MV-4-11 (cell line): ENCODE measurements at regions not wholly inside any gene's neighbourhood (a gene's known extent, or its start where the extent isn't known, plus 50 kb on each side); places are given as distances from the start of the nearest gene placed in this dataset.

Source experiments
- DNase-seq: peaks from one replicate; lab custom pipeline; 2025; lab: John Stamatoyannopoulos, UW

DNA sequence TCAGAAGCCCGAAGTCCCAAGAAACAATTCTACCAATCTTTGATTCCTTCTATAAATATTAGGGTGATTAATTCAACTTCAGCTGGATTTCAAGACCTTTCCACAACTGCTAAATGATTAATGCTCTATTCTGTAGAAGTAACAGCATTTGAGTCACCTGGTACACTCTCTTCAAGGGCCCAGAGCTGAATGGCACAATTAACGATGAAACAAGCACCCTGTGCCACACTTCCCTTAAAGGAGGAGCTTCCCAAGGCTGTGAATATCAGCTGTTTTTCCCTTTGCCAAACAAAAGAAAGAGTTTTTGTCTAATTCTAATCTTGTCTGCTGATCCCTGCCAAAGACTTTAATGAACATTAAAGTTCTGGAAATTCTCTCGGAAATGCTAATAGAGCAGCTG lies 56.0 kb downstream of the BOD1L2 start:
- no peak for DNase-seq

DNA sequence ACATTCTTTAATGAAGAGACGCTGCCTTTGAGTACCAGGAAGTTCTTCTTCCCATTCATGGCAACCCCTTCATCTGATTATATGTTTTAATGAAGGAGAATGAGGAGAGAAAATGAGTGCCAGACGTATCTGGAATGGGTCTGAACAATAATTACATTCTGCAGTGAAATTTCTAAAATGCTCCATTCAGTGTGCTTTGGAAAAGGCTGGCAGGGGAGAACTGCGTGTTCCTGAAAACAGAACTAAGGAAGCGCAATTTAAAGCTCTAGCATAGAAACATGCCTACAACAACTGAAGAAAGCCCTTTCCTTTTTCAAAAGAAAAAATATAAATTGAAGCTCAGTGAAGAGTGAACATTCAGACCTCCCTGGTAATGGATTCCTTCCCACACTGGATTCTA lies 58.8 kb downstream of the BOD1L2 start:
- no peak for DNase-seq

DNA sequence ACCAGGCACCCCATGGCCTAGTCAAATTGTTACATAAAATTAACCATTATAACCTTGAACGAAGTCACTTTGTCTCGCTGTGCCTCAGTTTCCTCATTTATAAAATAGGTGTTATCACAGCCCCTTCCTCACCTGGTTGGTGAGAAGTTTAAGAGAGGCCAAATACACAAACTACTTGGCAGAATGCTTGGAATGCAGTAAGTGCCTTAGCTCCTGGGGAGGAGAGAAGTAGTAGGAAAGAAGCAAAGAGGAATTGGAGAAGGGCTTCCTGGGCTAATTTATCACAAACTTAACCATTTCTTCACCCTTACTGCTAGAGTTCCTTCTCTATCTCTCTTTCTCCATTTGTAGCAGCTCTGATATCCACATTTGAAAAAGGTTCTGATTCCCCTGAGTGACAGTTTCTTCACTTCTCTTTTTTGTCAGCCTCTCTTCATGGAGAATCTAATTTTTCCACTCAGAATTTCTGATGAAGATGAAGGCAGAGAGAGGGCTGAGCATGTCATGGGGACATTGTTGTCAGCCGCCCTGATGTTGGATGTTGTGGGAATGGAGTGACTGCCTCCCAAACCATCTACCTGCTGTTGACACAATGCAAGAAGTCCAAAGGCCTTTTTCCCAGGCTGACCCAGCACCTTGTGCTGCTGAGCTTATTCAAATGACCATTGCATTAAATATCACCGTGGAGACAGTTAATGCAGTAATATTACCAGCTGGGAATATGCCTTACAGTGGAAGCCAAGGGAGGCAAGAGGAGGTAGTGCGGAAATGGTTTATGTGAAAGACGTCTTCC lies 60.4 kb downstream of the BOD1L2 start:
- no peak for DNase-seq

DNA sequence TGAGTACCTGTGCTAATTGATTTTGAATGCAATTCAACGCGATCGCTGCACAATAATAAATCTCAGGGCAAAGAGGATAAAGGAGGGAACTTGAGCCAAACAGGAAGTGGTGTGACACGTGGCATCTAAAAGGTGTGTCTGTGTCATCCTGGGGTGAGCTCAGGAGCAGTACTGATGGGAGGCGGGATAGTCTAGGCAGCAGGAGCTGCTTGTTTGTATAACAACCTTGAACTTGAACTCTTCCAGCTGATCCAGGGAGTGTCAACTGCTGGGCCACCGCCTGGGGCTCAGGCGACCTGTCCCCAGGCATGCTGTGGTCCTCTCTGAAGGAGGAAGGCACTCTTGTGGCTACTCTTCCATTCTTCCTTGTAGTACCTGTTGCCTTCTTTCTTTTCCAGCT lies 61.2 kb downstream of the BOD1L2 start:
- no peak for DNase-seq

DNA sequence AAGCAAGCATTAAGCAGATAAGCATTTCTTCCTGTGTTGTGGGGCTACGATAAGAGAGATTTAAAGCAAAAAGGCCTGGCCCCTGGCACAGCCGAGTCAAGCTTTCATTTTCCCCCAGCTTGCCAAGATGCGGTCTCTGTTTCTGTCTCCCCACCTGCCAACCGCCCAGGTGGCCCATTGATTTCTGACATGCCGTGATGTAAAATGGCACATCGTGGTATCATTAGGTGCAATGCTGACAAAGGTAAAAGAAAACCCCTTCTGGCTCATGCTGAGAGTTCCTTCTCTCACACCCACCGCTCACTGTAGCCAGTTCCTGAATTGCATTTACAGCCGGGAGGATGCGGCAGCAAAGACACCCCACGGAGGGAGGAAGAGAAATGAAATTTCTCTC lies 62.8 kb downstream of the BOD1L2 start:
- peak; percentile 38 for DNase-seq

DNA sequence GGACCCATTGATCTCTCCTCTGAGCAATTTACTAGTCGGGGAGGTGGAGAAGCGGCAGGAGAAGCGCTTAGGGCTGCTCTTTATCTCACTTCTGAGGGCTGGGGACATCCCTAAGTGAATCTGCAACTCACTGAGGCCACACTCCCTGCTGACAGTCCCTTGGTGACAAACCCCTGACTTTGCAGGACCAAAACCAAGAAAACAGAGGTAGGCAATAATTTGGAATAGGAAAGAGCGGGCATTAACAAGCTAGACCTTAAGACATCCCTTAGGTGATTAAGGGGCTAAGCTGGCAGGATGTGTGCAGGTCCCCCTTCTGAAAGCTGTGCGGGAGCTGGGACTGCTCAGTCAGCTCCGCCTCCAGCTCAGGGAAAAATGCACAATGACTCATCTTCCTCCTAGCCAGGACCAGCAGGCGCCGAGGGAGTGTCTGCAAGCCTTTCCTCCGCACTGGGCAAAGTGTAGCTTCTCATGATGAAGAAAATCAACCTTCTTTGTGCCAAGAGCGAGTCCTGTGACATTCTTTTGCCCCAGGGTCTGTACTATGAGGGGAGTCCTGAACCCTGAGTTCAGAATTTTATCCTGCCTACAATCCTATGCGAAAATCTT lies 63.3 kb downstream of the BOD1L2 start:
- DNase-seq = peak; percentile 36

DNA sequence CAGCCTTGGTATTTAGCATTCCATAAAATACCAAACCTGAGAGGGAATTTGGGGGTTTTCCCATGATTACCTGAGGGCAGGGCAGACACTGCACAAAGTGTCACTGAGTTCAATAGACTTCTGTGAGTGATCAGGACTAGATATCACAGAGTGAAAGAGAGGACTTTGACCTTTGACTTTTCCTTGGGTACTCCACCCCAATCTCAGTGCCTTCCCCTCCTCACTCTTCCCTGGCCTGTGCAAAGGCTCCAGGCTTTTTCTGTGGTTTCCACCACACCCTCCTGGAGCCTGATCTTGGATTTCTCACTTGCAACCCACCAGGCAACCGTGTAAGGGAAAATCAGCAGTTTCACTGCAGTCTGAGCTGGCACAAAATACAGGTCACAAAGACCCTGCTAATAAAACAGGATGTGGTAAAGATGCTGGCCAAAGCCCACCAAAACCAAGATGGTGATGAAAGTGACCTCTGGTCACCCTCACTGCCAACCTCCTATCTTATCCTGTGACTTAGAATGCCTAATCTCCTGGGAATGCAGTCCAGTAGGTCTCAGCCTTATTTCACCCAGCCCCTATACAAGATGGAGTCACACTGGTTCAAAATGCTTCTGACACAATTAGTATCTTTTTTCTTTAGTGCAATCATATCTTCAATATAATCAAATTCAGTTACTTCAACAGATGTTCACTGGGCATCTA lies 64.0 kb downstream of the BOD1L2 start:
- DNase-seq = no peak

DNA sequence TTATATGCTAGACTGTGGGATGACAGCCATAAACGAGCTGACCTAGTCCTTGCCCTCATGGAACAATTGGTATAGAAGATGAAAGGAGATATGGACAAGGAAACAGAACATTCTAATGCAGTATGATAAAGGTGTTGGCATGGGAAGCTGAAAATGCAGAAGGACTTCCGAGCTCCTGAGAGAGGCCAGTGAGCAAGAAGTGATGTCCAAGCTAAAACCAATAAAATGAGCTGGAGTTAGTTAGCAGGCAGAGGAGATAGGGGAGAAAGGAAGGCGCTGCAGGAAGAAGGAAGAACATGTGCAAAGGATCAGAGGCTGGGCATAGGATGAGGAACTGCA lies 64.5 kb downstream of the BOD1L2 start:
- DNase-seq = no peak

DNA sequence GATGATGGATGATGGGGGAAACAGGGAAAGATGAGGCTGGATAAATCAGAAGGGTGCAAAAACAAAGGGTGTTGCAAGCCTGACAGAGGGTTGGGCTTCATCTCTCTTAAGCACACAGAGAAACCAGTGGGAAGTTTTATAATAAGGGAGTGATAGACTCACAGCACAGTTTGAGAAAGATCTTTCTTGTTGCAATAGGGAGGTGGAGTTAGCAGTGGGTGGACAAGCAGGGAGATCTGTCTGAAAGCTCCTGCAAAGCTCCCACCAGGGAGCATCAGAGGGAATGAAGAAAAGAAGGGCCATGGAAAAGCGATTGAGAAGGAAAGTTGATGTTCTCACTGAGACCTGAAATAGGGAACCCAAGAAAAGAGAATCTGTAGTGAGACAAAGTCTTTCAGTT lies 64.9 kb downstream of the BOD1L2 start:
- DNase-seq = no peak

DNA sequence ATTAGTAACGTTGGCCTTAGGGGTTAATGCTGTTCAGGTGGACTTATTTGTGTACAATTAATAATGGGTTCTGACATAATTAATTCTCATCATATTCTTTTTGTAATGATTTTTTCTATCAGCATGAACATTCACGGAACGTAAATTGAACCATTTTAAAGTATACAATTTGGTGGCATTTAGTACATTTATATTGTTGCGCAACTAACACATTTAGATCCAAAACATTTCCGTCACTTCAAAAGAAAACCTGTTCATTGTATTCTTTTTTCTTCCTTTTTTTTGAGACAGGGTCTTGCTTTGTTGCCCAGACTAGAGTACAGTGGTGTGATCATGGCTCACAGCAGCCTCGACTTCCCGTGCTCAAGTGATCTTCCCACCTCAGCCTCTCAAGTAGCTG lies 65.8 kb downstream of the BOD1L2 start:
- no peak for DNase-seq

DNA sequence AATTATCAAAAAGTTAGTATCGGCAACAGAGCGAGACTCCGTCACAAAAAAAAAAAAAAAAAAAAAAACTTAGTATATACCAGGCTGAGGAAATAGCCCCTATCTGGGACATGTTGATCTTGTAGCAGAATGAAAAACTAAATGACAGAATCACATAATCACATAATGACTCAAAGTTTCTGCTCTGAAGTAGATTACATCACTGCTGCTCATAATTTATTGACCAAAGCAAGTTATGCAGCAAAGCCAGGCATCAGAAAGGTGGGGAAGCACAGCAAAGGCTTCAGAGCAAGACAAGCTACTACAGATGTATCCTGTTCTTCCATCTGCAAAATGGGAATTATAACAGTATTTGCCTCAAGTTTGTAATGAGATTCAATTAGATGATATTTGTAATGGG lies 68.1 kb downstream of the BOD1L2 start:
- DNase-seq = no peak

DNA sequence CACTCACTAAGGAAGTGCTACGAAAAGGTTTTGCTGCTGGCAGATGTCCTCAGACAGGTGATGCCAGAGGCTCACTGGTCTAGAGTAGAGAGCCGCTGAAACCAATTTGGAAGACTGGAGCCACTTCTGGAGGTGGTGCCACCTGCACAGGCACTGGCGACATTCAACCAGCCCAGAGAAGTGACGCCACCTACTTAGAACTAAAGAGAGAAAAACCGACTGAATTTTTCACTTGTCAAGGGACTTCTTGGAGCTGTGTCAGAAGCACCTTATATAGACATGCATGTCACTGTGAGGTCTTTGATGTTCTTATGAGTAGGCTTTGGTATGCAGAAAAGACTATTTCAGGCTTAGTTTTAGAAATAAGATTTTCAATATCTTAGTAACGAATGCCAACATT lies 71.4 kb downstream of the BOD1L2 start:
- DNase-seq = no peak

DNA sequence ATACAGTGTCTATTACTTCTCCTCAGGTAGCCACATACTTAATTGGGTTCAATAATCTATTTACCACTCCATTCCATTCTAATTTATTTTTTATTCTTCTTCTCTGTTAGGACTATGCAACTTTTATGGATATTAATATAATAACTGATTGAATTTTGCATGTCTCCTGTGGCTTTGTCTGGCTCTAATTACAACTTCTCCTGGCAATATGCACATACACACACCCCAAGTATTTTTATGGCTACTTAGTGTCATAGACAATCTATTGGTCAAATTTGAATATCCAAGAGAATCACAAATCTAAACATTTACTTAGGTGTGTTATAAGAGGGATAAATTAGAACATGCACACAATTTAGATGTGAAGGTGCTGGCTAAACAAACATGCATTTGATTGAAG lies 73.1 kb downstream of the BOD1L2 start:
- DNase-seq = no peak

DNA sequence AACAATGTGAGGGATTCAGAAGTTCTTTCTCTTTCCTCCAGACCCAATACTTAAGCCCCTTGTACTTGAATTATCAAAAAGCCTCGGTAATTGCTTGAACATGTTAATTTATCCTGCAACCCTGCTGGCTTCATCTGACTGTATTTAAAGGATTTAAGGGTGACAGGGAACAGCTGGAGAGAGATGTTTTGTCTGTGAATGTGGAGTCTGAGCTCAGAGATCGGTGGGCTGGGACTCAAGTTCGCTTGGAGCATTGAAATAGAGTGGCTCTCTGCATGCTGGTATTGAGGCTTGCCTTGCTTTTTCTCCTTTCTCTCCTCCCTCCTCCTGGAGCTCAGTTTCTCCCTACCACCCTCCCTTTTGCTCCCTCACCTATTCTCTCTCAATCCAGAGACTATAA lies 73.6 kb downstream of the BOD1L2 start:
- no peak for DNase-seq

DNA sequence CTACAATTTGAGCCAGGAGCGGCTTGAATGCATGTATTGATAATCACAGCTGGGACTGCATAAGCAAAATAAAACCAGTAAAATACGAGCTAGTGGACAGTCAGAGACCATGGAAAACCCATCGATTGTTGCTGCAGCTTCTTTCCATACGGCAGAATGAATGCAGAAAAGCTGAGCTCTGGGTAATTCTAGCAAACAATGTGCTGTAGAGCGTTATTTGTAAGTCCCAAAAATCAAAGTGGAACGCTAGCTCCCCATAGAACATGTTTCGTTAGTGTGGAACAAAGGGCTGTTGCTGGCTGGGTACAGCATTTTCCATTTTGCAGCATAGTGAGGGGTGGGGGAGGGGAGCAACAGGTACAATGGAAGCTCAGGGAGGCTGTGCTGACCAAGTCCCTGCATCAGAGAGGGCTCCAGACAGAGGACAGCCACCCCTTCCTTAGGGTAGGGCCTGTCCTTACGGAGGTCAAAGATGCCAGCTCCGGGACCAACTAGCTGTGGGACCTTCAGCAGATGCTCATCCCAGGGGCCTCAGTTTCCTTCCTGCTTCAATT lies 74.1 kb downstream of the BOD1L2 start:
- DNase-seq = no peak

DNA sequence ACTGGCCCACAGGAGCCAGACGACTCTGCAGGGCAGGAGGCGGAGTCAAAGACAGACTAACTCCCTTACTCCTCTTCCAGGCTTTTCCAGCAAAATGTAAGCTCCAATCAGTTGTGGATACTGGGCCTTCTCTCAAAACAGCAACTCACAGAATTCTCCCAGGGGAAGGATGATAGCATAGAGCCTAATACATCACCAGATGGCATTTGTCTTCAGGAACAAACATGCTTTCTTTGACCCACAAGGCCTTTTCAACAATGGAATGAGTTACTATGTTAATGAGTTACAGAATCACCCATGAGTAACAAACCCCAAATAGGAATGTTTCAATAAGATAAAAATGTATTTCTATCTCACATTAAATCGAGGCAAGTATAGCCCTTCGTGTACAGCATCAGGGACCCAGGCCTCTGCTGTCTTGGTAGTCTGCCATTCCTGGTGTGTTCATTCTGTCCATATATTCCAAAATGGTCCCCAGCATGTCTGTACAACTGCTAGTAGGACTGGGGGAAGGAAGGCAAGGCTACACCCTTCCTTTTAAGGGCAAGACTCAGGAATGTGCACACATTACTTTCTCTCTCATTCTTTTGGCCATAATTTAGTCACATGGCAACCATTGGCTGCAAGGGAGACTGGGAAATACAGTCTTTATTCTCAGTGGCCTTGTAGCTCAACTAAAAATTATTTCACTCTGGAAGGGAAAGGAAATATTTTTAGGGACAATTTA lies 76.4 kb downstream of the BOD1L2 start:
- DNase-seq = no peak

DNA sequence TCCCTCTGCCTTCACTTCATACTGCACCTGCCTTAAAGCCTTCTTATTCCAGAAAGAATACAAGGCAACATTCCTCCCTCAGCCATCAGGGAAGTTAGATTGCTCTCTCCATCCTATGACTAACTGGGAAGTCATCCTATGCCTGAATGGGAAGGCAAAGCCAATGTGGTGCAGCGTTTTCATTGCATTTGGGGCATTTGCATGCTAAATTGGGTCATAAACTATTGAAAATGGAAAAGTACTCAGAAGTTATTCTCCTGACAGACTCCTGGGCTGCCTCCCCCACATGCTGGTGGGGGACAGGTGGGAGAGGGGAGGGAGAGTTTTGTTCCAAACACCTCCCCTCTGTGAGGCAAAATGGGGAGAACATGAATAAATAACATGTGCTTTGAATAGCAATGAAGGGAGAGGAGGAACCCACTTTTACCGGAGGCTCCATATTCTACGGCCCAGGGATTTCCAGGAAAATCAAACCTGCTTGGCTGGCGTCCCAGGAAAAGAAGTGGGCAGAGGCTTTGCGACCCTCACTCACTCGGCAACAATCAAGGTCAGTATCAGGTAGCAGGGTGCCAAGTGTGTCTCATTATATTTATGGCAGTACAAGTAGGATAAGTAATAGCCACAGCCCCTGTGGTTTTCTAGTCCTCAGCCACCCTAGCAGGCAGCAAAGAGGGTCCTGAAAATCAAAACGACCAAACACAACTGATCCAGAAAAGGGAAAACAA lies 84.1 kb downstream of the BOD1L2 start:
- DNase-seq = no peak

DNA sequence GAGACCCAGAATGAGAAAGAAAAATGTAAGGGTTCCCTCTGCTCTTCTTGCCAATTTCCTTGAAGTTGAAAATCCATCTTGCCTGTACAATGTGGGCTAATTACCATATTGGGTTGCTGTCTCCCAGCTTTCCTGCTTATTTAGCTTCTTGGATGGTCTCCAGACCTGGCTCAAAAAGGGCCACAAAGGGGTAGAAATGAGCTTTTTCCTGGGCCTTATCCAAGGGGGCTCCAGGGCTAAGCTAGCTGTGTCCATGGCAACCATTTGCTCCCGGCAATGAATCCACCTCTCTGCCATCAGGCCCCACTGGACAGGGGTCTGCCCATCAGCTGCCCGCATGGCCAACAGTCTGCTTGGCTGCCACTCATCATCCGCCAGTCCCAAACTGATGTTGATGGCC lies 85.0 kb downstream of the BOD1L2 start:
- no peak for DNase-seq

DNA sequence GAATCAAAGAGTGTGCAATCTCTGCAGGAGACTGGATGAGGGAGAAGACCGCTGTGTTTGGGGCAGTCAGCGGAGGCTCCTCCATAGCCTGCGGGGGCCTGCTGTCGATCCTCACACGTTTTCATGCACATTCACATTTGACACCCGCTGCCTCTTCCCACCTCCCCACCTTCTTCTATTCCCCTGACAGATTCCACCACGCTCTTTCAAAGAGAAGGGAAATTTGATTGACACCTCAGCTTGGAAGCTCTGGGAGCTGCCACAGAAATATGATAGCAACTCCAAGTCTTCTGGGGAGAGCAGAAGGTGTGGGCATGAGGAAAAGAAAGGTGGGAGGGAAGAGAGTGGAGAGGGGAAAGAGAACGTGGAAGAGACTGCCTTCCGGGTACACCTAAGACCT lies 87.5 kb downstream of the BOD1L2 start:
- DNase-seq = no peak

DNA sequence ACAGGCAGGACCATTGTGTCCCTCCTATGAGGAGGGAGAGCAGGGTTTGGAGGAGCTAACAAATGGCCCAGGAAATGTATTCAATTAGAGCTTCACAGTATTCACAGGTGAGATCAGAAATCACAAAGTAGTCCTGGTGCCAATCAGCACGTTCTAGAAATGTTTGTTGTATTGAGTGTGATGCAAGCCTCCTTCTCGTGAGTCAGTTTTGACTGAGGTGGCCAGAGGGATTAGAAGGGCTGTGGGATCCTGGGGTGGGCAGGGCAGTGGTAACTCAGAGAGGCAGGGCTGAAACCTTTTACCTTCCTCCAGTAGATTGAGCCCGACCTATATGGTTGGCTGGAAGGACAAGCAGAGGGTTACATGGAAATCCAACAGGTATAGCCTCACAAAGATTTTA lies 95.0 kb downstream of the BOD1L2 start:
- no peak for DNase-seq

DNA sequence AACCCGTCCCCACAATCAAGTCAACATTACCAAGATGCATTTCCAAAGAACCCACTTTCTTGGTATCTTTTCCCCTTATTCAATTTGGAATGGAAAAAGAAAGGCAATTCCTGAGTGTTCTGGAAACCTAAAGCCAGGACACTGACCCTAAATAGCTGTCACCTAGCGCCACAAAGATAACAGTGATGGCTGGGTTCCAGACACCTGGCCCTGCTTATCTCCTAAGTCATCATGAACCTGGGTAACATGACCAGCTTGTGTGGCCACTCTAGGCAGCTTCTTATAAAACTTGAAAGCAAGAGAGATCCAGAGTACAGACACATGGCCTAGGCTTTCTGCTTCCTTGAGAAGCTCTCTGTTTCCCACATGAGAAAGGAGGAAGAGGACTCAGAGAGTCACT lies 95.4 kb downstream of the BOD1L2 start:
- no peak for DNase-seq

DNA sequence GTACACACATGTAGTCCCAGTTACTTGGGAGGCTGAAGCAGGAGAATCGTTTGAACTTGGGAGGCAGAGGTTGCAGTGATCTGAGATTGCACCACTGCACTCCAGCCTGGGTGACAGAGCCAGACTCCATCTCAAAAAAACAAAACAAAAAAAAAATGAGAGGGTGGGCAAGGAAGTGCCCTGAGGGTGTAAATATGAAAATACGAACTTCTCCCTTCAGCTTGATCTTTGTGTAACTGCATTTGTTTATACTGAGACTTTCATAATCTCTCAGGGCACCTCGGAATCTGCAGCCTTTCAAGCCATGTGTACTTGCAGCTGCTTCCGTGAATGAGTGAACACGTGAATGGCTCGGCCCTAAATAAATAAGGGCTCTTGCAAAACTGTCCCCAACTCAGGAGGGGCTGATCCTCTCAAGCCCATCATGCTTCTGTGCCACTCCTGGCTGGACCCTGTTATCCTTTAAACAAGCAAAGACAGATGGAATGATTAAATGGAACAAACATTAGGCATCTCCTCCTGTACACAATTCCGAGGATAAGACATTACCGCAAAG lies 96.8 kb downstream of the BOD1L2 start:
- DNase-seq = no peak
